ENCODE measurements at regions not wholly inside any gene's neighbourhood (a gene's known extent, or its start where the extent isn't known, plus 50 kb on each side); places are given as distances from the start of the nearest gene placed in this dataset.

DNA sequence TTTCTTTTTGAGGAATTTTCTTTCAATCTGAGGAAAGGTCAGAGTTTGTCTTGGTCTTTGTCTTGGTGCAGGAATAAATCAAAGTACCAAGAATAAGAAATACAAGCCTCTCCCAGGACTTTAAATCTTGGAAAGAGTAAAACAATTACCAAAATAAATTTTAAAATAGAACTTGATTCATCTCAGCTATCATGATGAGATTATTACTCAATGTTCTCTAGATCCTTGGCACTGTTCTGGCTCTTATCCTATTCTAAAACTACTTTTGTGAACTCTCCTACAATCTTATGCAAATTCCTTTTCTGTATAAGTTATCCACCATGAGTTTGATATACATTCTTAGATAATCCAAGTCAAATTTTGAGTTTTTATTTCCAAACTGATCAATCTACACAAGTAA is 464.3 kb downstream of the PPARGC1A start:
- H3K27ac ChIP-seq, result no peak overlapping the region
- intact Hi-C loops (cut with DNase I), result no loop called here

GRCh38 chr4:23423540-23423939 is 466.3 kb downstream of the PPARGC1A start:
- WGBS, 2 donors, result 44 to 59% methylated on average over 3 of the region's 3 CpGs
- no peak overlapping the region for H3K27ac ChIP-seq
- H3K4me1 ChIP-seq, result no peaks in the 10 kb centered on the region
- ATAC-seq (no peak), DNase-seq (no peak)
- no peaks in the 10 kb centered on the region for H3K27me3 ChIP-seq
- no peak overlapping the region for H3K4me3 ChIP-seq
- H3K9me3 ChIP-seq, result peaks cover 0 to 8% (median 0%) of the 10 kb centered on the region in 11 donors
- intact Hi-C loops (cut with DNase I), result no loop called here
- no peaks in the 10 kb centered on the region for H3K36me3 ChIP-seq
- TF ChIP-seq CTCF (IDR thresholded peaks at IDR 0.05), result no peak

More for the DNA sequence above, 464.3 kb downstream of the PPARGC1A start:
- H3K9me3 ChIP-seq, result no peaks in the 10 kb centered on the region
- DNase-seq (no peak), ATAC-seq (no peak)
- no peak overlapping the region for H3K4me3 ChIP-seq
- no peak for TF ChIP-seq CTCF (IDR thresholded peaks at IDR 0.05)
- H3K36me3 ChIP-seq, result no peaks in the 10 kb centered on the region
- H3K27me3 ChIP-seq, result no peaks in the 10 kb centered on the region
- H3K4me1 ChIP-seq, result no peaks in the 10 kb centered on the region

DNA sequence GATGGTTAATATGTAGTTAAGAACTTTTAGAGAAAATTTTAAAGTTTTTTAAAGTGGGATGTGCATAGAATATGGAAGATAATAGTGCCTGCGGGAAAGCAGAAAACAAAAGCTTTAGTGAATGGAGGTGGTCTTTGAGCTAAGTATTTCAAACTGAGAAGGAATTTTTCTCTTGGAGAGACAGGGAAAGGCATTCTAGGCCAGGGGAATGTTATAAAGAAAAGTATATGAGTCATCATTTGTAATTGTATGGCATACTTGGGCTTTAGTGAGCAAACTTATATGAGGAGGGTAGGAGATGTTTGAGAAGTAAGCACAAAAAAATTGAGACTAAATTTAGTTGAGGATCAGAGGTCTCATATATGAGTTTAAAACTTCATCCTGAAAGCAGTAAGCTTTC is 467.0 kb downstream of the PPARGC1A start:
- Histone ChIP-seq H3K27me3 (no peaks in the 10 kb centered on the region), H3K36me3 (no peaks in the 10 kb centered on the region), H3K9me3 (peaks cover 0 to 8% (median 0%) of the 10 kb centered on the region in 11 donors), H3K4me3 (no peak overlapping the region), H3K27ac (no peak overlapping the region), H3K4me1 (no peaks in the 10 kb centered on the region)
- intact Hi-C loops (cut with DNase I), result no loop called here
- no peak for DNase-seq
- no peak for TF ChIP-seq CTCF (IDR thresholded peaks at IDR 0.05)
- 89% methylated on average over 1 of the region's 1 CpG for WGBS, 2 donors
- no peak for ATAC-seq

GRCh38 chr4:23413631-23414030 is 476.2 kb downstream of the PPARGC1A start:
- DNase-seq (no peak), ATAC-seq (no peak)
- H3K4me1 ChIP-seq, result peaks cover 0 to 4% (median 0%) of the 10 kb centered on the region in 9 donors
- intact Hi-C loops (cut with DNase I), result no loop called here
- H3K9me3 ChIP-seq, result peaks cover 0 to 7% (median 0%) of the 10 kb centered on the region in 11 donors
- no peak overlapping the region for H3K4me3 ChIP-seq
- no peak overlapping the region for H3K27ac ChIP-seq
- H3K27me3 ChIP-seq, result no peaks in the 10 kb centered on the region
- WGBS, 2 donors, result 66 to 79% methylated on average over 3 of the region's 3 CpGs
- no peaks in the 10 kb centered on the region for H3K36me3 ChIP-seq
- no peak for TF ChIP-seq CTCF (IDR thresholded peaks at IDR 0.05)
